ENCODE measurements at regions not wholly inside any gene's neighbourhood (a gene's known extent, or its start where the extent isn't known, plus 50 kb on each side); places are given as distances from the start of the nearest gene placed in this dataset.

DNA sequence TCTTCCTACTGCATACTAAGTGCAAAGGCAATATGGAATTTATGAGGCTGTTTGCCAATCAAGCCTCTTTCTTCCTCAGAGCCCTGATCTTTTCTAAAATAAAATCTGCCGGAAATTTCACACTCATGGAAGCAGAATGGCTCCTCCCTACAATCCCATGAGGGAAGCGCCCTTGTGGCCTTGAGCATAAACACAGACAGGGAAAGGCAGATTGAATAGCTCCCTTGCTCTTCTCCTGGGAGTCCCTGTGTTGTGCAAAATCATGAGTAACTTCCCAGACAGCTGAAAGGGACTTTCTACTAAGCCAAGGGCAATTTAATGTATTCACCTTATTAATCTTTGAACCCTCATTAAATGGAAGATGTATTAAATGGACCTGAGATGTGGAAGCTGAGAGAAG is 226.1 kb upstream of the PIK3R1 start:
- ChIA-PET POLR2A (no interaction called here), CTCF (no interaction called here)
- H3K27me3 Mint-ChIP-seq = no peaks in the 10 kb centered on the region
- no peak overlapping the region for H3K4me3 Mint-ChIP-seq
- Histone ChIP-seq H3K9me3 (ENCODE audit: control insufficient read depth in 1 of 2, insufficient read depth in 1 of 2, low read length in 2 of 2) (no peaks in the 10 kb centered on the region), H3K4me1 (ENCODE audit: insufficient read depth, low read length) (no peaks in the 10 kb centered on the region), H3K36me3 (ENCODE audit: insufficient read depth, low read length) (no peaks in the 10 kb centered on the region), H3K27ac (ENCODE audit: low read depth in 1 of 2, low read length in 2 of 2) (no peak overlapping the region), H3K4me3 (ENCODE audit: low read length) (no peak overlapping the region), H3K27me3 (ENCODE audit: control insufficient read depth in 1 of 2, insufficient read depth in 2 of 2, low read length in 2 of 2) (no peaks in the 10 kb centered on the region)
- H3K4me1 Mint-ChIP-seq (ENCODE audit: low read depth) = no peaks in the 10 kb centered on the region
- no peak overlapping the region for H3K27ac Mint-ChIP-seq
- H3K36me3 Mint-ChIP-seq (ENCODE audit: low read depth) = no peaks in the 10 kb centered on the region
- intact Hi-C loops (cut with DNase I, micrococcal nuclease) = no loop called here
- ATAC-seq (ENCODE audit: poor library complexity) = no peak
- H3K9me3 Mint-ChIP-seq = no peaks in the 10 kb centered on the region
- TF ChIP-seq, protein P1, sequence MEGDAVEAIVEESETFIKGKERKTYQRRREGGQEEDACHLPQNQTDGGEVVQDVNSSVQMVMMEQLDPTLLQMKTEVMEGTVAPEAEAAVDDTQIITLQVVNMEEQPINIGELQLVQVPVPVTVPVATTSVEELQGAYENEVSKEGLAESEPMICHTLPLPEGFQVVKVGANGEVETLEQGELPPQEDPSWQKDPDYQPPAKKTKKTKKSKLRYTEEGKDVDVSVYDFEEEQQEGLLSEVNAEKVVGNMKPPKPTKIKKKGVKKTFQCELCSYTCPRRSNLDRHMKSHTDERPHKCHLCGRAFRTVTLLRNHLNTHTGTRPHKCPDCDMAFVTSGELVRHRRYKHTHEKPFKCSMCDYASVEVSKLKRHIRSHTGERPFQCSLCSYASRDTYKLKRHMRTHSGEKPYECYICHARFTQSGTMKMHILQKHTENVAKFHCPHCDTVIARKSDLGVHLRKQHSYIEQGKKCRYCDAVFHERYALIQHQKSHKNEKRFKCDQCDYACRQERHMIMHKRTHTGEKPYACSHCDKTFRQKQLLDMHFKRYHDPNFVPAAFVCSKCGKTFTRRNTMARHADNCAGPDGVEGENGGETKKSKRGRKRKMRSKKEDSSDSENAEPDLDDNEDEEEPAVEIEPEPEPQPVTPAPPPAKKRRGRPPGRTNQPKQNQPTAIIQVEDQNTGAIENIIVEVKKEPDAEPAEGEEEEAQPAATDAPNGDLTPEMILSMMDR (IDR thresholded peaks at IDR 0.05) = no peak
- no peak for DNase-seq

DNA sequence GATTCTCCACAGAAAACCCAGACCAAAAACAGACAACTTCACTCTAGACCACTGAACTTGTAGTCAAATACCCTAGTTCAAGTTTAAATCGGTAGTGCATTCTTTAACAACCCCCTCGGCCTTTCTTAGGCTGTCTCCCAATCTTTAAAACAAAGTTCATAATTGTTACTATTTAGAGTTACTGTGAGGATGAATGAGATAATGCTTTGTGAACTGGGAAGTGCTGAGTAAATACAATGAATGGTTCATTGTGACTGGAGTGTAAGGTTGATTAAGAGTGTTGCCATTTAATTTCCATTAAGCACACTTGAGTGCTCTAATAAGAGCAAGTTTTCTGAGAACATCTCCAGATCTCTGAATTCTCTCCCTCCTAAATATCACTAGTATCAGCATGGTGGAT is 228.8 kb upstream of the PIK3R1 start:
- DNase-seq = no peak
- H3K9me3 ChIP-seq (ENCODE audit: control insufficient read depth in 1 of 2, insufficient read depth in 1 of 2, low read length in 2 of 2) = no peaks in the 10 kb centered on the region
- Mint-ChIP-seq H3K36me3 (ENCODE audit: low read depth) (no peaks in the 10 kb centered on the region), H3K27me3 (no peaks in the 10 kb centered on the region), H3K27ac (no peak overlapping the region), H3K9me3 (no peaks in the 10 kb centered on the region), H3K4me3 (no peak overlapping the region), H3K4me1 (ENCODE audit: low read depth) (no peaks in the 10 kb centered on the region)
- no peak for ATAC-seq (ENCODE audit: poor library complexity)
- H3K27me3 ChIP-seq (ENCODE audit: control insufficient read depth in 1 of 2, insufficient read depth in 2 of 2, low read length in 2 of 2) = no peaks in the 10 kb centered on the region
- TF ChIP-seq, protein P1 (IDR thresholded peaks at IDR 0.05) = no peak
- ChIA-PET CTCF (no interaction called here), POLR2A (no interaction called here)
- H3K36me3 ChIP-seq (ENCODE audit: insufficient read depth, low read length) = no peaks in the 10 kb centered on the region
- H3K27ac ChIP-seq (ENCODE audit: low read depth in 1 of 2, low read length in 2 of 2) = no peak overlapping the region
- no peak overlapping the region for H3K4me3 ChIP-seq (ENCODE audit: low read length)
- intact Hi-C loops (cut with DNase I, micrococcal nuclease) = no loop called here
- no peaks in the 10 kb centered on the region for H3K4me1 ChIP-seq (ENCODE audit: insufficient read depth, low read length)

DNA sequence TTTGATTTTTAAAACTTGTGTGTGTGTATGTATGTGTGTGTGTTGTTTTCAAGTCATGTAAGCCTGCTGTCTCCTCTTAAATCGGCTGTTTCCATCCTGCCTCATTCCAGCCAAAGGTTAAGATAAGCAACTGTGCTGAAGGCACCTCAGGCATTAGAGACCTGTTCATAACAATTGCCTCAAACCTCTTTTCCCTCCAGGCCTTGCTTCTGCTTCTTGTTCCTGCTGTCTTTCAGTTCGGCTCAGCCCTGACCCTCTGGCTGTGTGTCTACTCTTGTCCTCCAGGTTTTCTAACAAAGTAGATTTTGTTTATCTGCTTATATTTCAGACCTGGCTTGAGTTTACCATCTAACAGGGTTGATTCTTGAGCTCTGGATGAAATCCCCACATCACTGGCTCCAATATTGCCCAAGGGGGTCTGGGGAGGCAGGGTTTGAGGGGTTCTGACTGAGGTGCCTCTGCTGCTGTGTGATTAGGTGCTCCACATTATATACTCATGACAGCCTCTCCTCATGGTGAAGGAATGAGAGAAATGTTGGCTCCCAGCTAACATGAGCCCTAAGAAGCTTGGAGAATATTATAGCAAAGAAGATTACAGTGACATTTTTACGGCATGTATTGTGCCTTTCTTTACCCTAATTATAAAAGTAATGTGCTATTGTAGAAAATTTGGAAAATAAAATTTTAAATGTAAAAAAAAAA is 229.7 kb upstream of the PIK3R1 start:
- ATAC-seq (ENCODE audit: poor library complexity) (no peak), DNase-seq (no peak)
- no peaks in the 10 kb centered on the region for H3K4me1 Mint-ChIP-seq (ENCODE audit: low read depth)
- H3K9me3 ChIP-seq (ENCODE audit: control insufficient read depth in 1 of 2, insufficient read depth in 1 of 2, low read length in 2 of 2) = no peaks in the 10 kb centered on the region
- no peak overlapping the region for H3K27ac ChIP-seq (ENCODE audit: low read depth in 1 of 2, low read length in 2 of 2)
- no peaks in the 10 kb centered on the region for H3K27me3 ChIP-seq (ENCODE audit: control insufficient read depth in 1 of 2, insufficient read depth in 2 of 2, low read length in 2 of 2)
- ChIA-PET POLR2A (no interaction called here), CTCF (no interaction called here)
- TF ChIP-seq, protein P1 (IDR thresholded peaks at IDR 0.05) = no peak
- H3K4me1 ChIP-seq (ENCODE audit: insufficient read depth, low read length) = no peaks in the 10 kb centered on the region
- no peaks in the 10 kb centered on the region for H3K9me3 Mint-ChIP-seq
- H3K4me3 ChIP-seq (ENCODE audit: low read length) = no peak overlapping the region
- no peak overlapping the region for H3K27ac Mint-ChIP-seq
- intact Hi-C loops (cut with DNase I, micrococcal nuclease) = no loop called here
- no peaks in the 10 kb centered on the region for H3K36me3 ChIP-seq (ENCODE audit: insufficient read depth, low read length)
- H3K36me3 Mint-ChIP-seq (ENCODE audit: low read depth) = no peaks in the 10 kb centered on the region
- no peak overlapping the region for H3K4me3 Mint-ChIP-seq
- H3K27me3 Mint-ChIP-seq = no peaks in the 10 kb centered on the region

Data from CD4-positive, alpha-beta T cell (primary cell).